OCI-LY1 (cell line): ENCODE measurements at regions not wholly inside any gene's neighbourhood (a gene's known extent, or its start where the extent isn't known, plus 50 kb on each side); places are given as distances from the start of the nearest gene placed in this dataset.

ENCODE experiments used
- H2AFZ ChIP-seq: fragments of 200-600 bp; sonication (generic), shearing (Covaris generic); 2 replicates; pipeline ENCODE4 v1.6.0; 2014; ENCODE audit warnings: antibody characterized with exemption, mild to moderate bottlenecking, low read length
- H3F3A ChIP-seq: fragments of 200-600 bp; sonication (generic), shearing (Covaris generic); 2 replicates; pipeline ENCODE4 v1.6.0; 2014; ENCODE audit warnings: mild to moderate bottlenecking, antibody characterized with exemption, low read length, moderate library complexity; ENCODE audit not compliant: insufficient read depth
- H3K27ac ChIP-seq: fragments of 200-600 bp; sonication (generic); 2 replicates; pipeline ENCODE4 v1.5.1; 2014; ENCODE audit warnings: low read length, mixed run types, mild to moderate bottlenecking, low read depth; ENCODE audit not compliant: poor library complexity, severe bottlenecking
- H3K27me3 ChIP-seq: fragments of 200-600 bp; sonication (generic); 2 replicates; pipeline ENCODE4 v1.6.0; 2014; ENCODE audit warnings: antibody characterized with exemption, mild to moderate bottlenecking, low read length, moderate library complexity; ENCODE audit not compliant: insufficient read depth
- H3K36me3 ChIP-seq: fragments of 200-600 bp; sonication (generic); 2 replicates; pipeline ENCODE4 v1.6.1; 2014; ENCODE audit warnings: mild to moderate bottlenecking, antibody characterized with exemption, low read length, moderate library complexity, mixed read lengths; ENCODE audit not compliant: insufficient read depth
- H3K4me1 ChIP-seq: fragments of 200-600 bp; sonication (generic); 2 replicates; pipeline ENCODE4 v1.5.1; 2014; ENCODE audit warnings: mild to moderate bottlenecking, low read length, moderate library complexity; ENCODE audit not compliant: insufficient read depth, severe bottlenecking
- H3K4me2 ChIP-seq: fragments of 200-600 bp; sonication (generic), shearing (Covaris generic); 2 replicates; pipeline ENCODE4 v1.6.1; 2014; ENCODE audit warnings: low read length
- H3K4me3 ChIP-seq: fragments of 200-600 bp; sonication (generic); 2 replicates; pipeline ENCODE4 v1.5.1; 2014; ENCODE audit warnings: low read length, low read depth, mild to moderate bottlenecking, mixed read lengths; ENCODE audit not compliant: poor library complexity, severe bottlenecking
- H3K79me2 ChIP-seq: fragments of 200-600 bp; shearing (Covaris generic); 2 replicates; pipeline ENCODE4 v1.6.1; 2016; ENCODE audit warnings: mixed run types, low read length, mixed read lengths; ENCODE audit not compliant: insufficient read depth
- H3K9ac ChIP-seq: fragments of 200-600 bp; sonication (generic), shearing (Covaris generic); 2 replicates; pipeline ENCODE4 v1.6.1; 2014; ENCODE audit warnings: mild to moderate bottlenecking, low read length, mixed read lengths
- H3K9me2 ChIP-seq: fragments of 200-600 bp; sonication (generic), shearing (Covaris generic); 2 replicates; pipeline ENCODE4 v1.6.1; 2014; ENCODE audit warnings: low read depth, mild to moderate bottlenecking, low read length, mixed read lengths
- H3K9me3 ChIP-seq: fragments of 200-600 bp; shearing (Covaris generic); 2 replicates; pipeline ENCODE4 v1.6.1; 2014; ENCODE audit warnings: low read length, mixed read lengths
- H4K20me1 ChIP-seq: fragments of 200-600 bp; sonication (generic), shearing (Covaris generic); 2 replicates; pipeline ENCODE4 v1.6.0; 2016; ENCODE audit warnings: mild to moderate bottlenecking, low read length; ENCODE audit not compliant: insufficient read depth
- CTCF ChIP-seq: fragments of 200-600 bp; sonication (generic), shearing (Covaris generic); IDR thresholded peaks from 2 replicates; pipeline ENCODE4 v1.5.1; 2017; ENCODE audit warnings: mild to moderate bottlenecking, antibody characterized with exemption, low read length, moderate library complexity, mixed read lengths
- EZH2 ChIP-seq: fragments of 200-600 bp; sonication (generic), shearing (Covaris generic); IDR thresholded peaks from 2 replicates; pipeline ENCODE4 v1.8.0; 2017; ENCODE audit warnings: borderline replicate concordance, mixed run types, mild to moderate bottlenecking, antibody characterized with exemption, low read length, moderate library complexity, mixed read lengths

GRCh38 chr2:236975766-236976165, 109.9 kb upstream of the COPS8 start:
- H3K4me1 ChIP-seq = peaks cover 15% of the 10 kb centered on the region
- H3K79me2 ChIP-seq = no peaks in the 10 kb centered on the region
- H3K4me2 ChIP-seq = no peak overlapping the region
- no peaks in the 10 kb centered on the region for H3K36me3 ChIP-seq
- no peaks in the 10 kb centered on the region for H3K9me3 ChIP-seq
- no peaks in the 10 kb centered on the region; the same call in 1 of the 2 replicates for H3K27me3 ChIP-seq
- H3F3A ChIP-seq = no peaks in the 10 kb centered on the region
- H3K27ac ChIP-seq = no peak overlapping the region
- no peak for TF ChIP-seq CTCF
- TF ChIP-seq EZH2 = no peak
- H2AFZ ChIP-seq = no peak overlapping the region
- H3K9me2 ChIP-seq = no peaks in the 10 kb centered on the region
- H3K9ac ChIP-seq = no peak overlapping the region
- H4K20me1 ChIP-seq = no peaks in the 10 kb centered on the region
- H3K4me3 ChIP-seq = no peak overlapping the region

GRCh38 chr2:236976266-236977062, 109.2 kb upstream of the COPS8 start:
- TF ChIP-seq EZH2 = no peak
- no peak for TF ChIP-seq CTCF
- H3K27ac ChIP-seq = no peak overlapping the region
- H3K4me2 ChIP-seq = no peak overlapping the region
- no peak overlapping the region for H2AFZ ChIP-seq
- H3K4me1 ChIP-seq = peaks cover 15% of the 10 kb centered on the region
- no peak overlapping the region for H3K9ac ChIP-seq
- H3K9me3 ChIP-seq = no peaks in the 10 kb centered on the region
- no peaks in the 10 kb centered on the region for H3K9me2 ChIP-seq
- no peaks in the 10 kb centered on the region for H3K36me3 ChIP-seq
- no peaks in the 10 kb centered on the region; the same call in 1 of the 2 replicates for H3K27me3 ChIP-seq
- H3F3A ChIP-seq = no peaks in the 10 kb centered on the region
- H3K4me3 ChIP-seq = no peak overlapping the region
- no peaks in the 10 kb centered on the region for H3K79me2 ChIP-seq
- no peaks in the 10 kb centered on the region for H4K20me1 ChIP-seq

GRCh38 chr2:236977063-236977851, 108.4 kb upstream of the COPS8 start:
- Histone ChIP-seq H3K27me3 (no peaks in the 10 kb centered on the region; the same call in 1 of the 2 replicates), H3K9ac (no peak overlapping the region), H3K79me2 (no peaks in the 10 kb centered on the region), H3K36me3 (no peaks in the 10 kb centered on the region), H3K4me3 (no peak overlapping the region), H4K20me1 (no peaks in the 10 kb centered on the region), H2AFZ (no peak overlapping the region), H3K4me2 (no peak overlapping the region), H3K9me3 (no peaks in the 10 kb centered on the region), H3F3A (no peaks in the 10 kb centered on the region), H3K9me2 (no peaks in the 10 kb centered on the region), H3K27ac (no peak overlapping the region), H3K4me1 (peaks cover 15% of the 10 kb centered on the region)
- TF ChIP-seq CTCF (no peak), EZH2 (no peak)
